Thymus (tissue), 11 donors: ENCODE measurements at regions not wholly inside any gene's neighbourhood (a gene's known extent, or its start where the extent isn't known, plus 50 kb on each side); places are given as distances from the start of the nearest gene placed in this dataset.

Experiments used
- DNase-seq, 9 donors: peaks; one replicate each; pipeline ENCODE4 v3.0.0-alpha.2; 2013; ENCODE audit warnings: low spot score in 9 of 9, low read depth in 6 of 9, missing footprints in 1 of 9
- H3K27ac ChIP-seq, 2 donors: one replicate each; pipeline ENCODE4 v1.5.1; 2013; ENCODE audit warnings: control low read depth in 1 of 2, low read depth in 1 of 2, low read length in 1 of 2, mild to moderate bottlenecking in 1 of 2, moderate library complexity in 1 of 2
- H3K27me3 ChIP-seq, 2 donors: one replicate each; pipeline ENCODE4 v1.5.1; 2013; ENCODE audit warnings: low read length in 1 of 2; ENCODE audit not compliant: control insufficient read depth in 2 of 2, insufficient read depth in 1 of 2
- H3K36me3 ChIP-seq, 2 donors: one replicate each; pipeline ENCODE4 v1.5.1; 2013; ENCODE audit warnings: low read length in 1 of 2, mild to moderate bottlenecking in 1 of 2, moderate library complexity in 1 of 2; ENCODE audit not compliant: control insufficient read depth in 2 of 2, insufficient read depth in 2 of 2
- H3K4me1 ChIP-seq, 2 donors: one replicate each; pipeline ENCODE4 v1.5.1; 2013; ENCODE audit warnings: low read length in 2 of 2; ENCODE audit not compliant: control insufficient read depth in 2 of 2, insufficient read depth in 2 of 2
- H3K4me3 ChIP-seq, 2 donors: one replicate each; pipeline ENCODE4 v1.5.1; 2013; ENCODE audit warnings: low read length in 2 of 2, control low read depth in 1 of 2, mild to moderate bottlenecking in 1 of 2
- H3K9me3 ChIP-seq, 2 donors: one replicate each; pipeline ENCODE4 v1.5.1; 2013; ENCODE audit warnings: low read length in 1 of 2, mild to moderate bottlenecking in 1 of 2; ENCODE audit not compliant: control insufficient read depth in 2 of 2, insufficient read depth in 1 of 2
- WGBS: extraction: QIAGEN DNeasy Blood & Tissue Kit; methylation state at CpG from one replicate; pipeline ENCODE4 v1.1.7; 2013; 5-methylcytosine and 5-hydroxymethylcytosine counted together
- donor health status: healthy.

- DNase-seq, result no peak
- 95% methylated on average over 3 of the region's 3 CpGs for WGBS
- Histone ChIP-seq H3K27ac (no peak overlapping the region), H3K36me3 (no peaks in the 10 kb centered on the region), H3K9me3 (no peaks in the 10 kb centered on the region), H3K4me3 (no peak overlapping the region), H3K27me3 (no peaks in the 10 kb centered on the region), H3K4me1 (no peaks in the 10 kb centered on the region)
These were observed 118.5 kb upstream of the DTNBP1 start for GRCh38 chr6:15781333-15781732.

GRCh38 chr6:15780437-15780836 lies 117.6 kb upstream of the DTNBP1 start:
- no peaks in the 10 kb centered on the region for H3K4me1 ChIP-seq
- no peak for DNase-seq
- no peaks in the 10 kb centered on the region for H3K36me3 ChIP-seq
- H3K27ac ChIP-seq, result no peak overlapping the region
- no peaks in the 10 kb centered on the region for H3K27me3 ChIP-seq
- H3K4me3 ChIP-seq, result no peak overlapping the region
- no peaks in the 10 kb centered on the region for H3K9me3 ChIP-seq
- 48% methylated on average over 2 of the region's 2 CpGs for WGBS

DNA sequence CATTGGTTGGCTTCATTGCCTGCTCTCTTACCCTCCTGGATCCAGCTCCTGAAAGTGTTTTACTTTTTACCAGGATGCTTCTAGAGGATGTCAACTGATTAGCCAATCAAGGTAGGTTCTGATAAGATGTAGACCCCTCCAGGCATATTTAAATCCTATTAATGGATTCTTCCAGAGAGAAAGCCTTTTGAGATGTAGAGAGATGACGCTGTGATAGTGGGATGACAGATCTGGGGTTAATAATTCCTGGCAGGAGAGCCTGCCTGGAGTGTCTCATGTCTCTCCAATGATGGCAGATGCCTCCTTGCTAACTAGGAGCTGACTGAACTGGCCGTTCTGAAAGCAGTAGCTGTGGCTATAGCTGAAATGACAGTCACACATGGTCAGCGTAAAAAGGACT lies 116.9 kb upstream of the DTNBP1 start:
- no peaks in the 10 kb centered on the region for H3K36me3 ChIP-seq
- DNase-seq, result no peak
- no peak overlapping the region for H3K4me3 ChIP-seq
- WGBS, result 93% methylated on average over 3 of the region's 3 CpGs
- H3K27ac ChIP-seq, result no peak overlapping the region
- no peaks in the 10 kb centered on the region for H3K27me3 ChIP-seq
- H3K4me1 ChIP-seq, result no peaks in the 10 kb centered on the region
- H3K9me3 ChIP-seq, result no peaks in the 10 kb centered on the region

DNA sequence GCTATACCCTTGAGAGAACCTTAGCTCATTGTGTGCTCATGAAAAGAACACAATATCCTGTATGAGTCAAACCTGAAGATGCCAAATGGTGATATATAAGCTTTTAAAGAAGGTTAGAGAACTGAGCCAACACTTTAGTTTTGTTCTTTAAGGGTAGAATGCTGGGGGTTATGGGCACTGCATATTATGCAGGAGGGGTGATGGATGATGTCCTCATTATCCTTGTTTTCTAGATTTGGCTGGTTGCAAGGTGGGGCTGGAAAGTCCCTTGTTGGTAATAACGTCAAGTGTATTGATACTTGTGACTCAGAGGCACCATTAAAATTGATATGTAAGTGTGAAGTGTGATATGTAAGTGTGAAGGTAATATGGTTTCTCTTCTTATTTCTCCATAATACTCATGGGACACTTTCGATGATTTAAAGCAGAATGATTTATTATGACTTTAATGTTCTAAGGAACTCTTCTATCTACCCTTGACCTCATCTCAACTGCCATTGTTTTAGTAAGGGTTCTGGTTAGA lies 113.7 kb upstream of the DTNBP1 start:
- H3K9me3 ChIP-seq, result no peaks in the 10 kb centered on the region
- no peaks in the 10 kb centered on the region for H3K36me3 ChIP-seq
- 98% methylated on average over 2 of the region's 2 CpGs for WGBS
- no peak overlapping the region for H3K4me3 ChIP-seq
- no peak for DNase-seq
- no peak overlapping the region for H3K27ac ChIP-seq
- no peaks in the 10 kb centered on the region for H3K27me3 ChIP-seq
- no peaks in the 10 kb centered on the region for H3K4me1 ChIP-seq

DNA sequence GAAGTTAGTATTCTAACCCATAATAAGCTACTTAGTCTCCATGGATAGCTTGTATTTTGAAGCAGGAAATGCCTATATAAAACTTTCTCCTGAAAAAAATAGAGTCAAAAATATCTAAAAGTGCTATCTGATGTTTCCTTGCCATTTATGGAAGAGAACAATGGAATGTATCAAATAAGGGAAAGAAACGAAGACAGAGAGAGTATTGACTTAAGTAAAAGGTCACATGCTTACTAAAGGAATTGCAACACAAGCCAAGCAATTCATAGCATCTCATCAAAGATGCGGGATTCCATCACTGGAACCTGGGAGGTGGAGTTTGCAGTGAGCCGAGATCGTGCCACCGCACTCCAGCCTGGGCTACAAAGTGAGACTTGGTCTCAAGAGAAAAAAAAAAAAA lies 112.9 kb upstream of the DTNBP1 start:
- no peak overlapping the region for H3K4me3 ChIP-seq
- no peaks in the 10 kb centered on the region for H3K36me3 ChIP-seq
- no peaks in the 10 kb centered on the region for H3K4me1 ChIP-seq
- no peaks in the 10 kb centered on the region for H3K27me3 ChIP-seq
- no peaks in the 10 kb centered on the region for H3K9me3 ChIP-seq
- DNase-seq, result no peak
- no peak overlapping the region for H3K27ac ChIP-seq
- 97% methylated on average over 5 of the region's 5 CpGs for WGBS

DNA sequence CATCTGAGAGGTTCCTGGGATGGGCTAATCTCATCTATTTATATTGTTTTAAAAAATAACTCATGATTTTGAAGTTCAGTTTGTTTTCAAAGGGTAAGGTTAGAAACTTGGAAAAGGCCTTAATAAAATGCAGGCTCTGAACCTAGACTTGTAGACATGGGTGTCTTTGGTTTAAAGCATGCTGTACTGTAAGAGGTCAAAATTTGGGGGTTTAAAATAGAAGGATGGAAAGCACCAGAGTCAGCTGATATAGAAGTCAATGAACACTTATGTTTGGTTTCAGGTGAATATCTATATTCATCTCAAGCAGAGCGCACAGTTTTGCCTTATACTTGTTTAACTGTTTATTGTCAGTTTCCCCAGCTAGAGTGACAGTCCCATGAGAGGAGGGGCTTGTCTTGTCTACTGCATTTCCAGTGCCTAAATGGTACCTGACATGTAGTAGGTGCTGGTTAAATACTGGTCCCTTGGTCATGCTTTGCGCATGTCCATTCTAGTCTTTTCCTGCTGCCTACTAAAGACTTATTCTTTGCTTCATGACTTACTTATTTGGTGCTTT lies 112.3 kb upstream of the DTNBP1 start:
- Histone ChIP-seq H3K36me3 (no peaks in the 10 kb centered on the region), H3K4me3 (no peak overlapping the region), H3K27ac (no peak overlapping the region), H3K4me1 (no peaks in the 10 kb centered on the region), H3K27me3 (no peaks in the 10 kb centered on the region), H3K9me3 (no peaks in the 10 kb centered on the region)
- no peak for DNase-seq
- WGBS, result 97% methylated on average over 2 of the region's 2 CpGs

GRCh38 chr6:15773806-15774410 lies 111.1 kb upstream of the DTNBP1 start:
- DNase-seq, result no peak
- 98% methylated on average over 3 of the region's 3 CpGs for WGBS

DNA sequence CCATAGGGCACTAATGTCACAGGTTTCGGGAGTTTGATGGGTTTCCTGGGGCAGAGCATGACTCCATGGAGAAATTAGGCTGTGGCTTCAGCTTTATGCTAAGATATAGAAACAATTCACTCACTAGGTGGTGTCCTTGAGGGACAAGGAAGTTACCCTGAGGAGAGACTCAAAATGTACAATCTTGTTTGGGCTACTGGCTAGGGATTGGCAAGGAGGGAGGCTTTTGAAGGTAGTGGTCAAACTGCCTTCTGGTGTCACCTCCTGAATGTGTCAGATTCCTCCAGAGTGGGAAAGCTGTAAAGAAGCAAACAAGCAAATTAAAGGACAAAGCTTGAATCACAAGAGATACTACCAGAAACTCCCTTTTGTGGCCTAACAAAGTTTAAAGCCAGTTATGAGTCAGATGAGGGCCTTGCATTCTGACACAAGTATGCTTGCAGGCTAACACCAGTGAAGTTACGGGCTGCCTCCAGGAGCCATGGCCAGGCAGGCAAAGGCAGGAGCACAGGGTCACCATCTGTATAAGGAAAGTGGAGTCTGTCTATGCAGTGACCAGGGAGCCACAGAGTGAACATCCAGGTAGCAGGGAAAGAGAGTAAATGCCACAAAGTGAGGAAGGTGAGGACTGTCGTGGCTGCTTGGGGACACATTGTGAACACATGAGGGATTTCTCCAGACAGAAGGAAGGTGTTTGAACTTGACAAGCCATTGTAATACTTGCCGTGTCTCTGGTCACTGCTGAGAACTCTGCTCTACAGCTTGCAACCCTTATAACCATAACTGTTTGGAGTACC lies 107.7 kb upstream of the DTNBP1 start:
- Histone ChIP-seq H3K27me3 (no peaks in the 10 kb centered on the region), H3K9me3 (no peaks in the 10 kb centered on the region), H3K4me3 (no peak overlapping the region), H3K27ac (no peak overlapping the region), H3K36me3 (no peaks in the 10 kb centered on the region), H3K4me1 (no peaks in the 10 kb centered on the region)
- DNase-seq, result peak in 1 of 9 donors; percentile 2
- 97% methylated on average over 4 of the region's 4 CpGs for WGBS

More at GRCh38 chr6:15773806-15774410, 111.1 kb upstream of the DTNBP1 start:
- Histone ChIP-seq H3K4me3 (no peak overlapping the region), H3K27me3 (no peaks in the 10 kb centered on the region), H3K9me3 (no peaks in the 10 kb centered on the region), H3K4me1 (no peaks in the 10 kb centered on the region), H3K27ac (no peak overlapping the region), H3K36me3 (no peaks in the 10 kb centered on the region)

GRCh38 chr6:15769511-15770018 lies 106.7 kb upstream of the DTNBP1 start:
- 97% methylated on average over 5 of the region's 5 CpGs for WGBS
- Histone ChIP-seq H3K27ac (no peak overlapping the region), H3K9me3 (no peaks in the 10 kb centered on the region), H3K27me3 (no peaks in the 10 kb centered on the region), H3K36me3 (no peaks in the 10 kb centered on the region), H3K4me3 (no peak overlapping the region), H3K4me1 (no peaks in the 10 kb centered on the region)
- DNase-seq, result no peak
